Neural cell (in vitro differentiated cells): ENCODE measurements at regions not wholly inside any gene's neighbourhood (a gene's known extent, or its start where the extent isn't known, plus 50 kb on each side); places are given as distances from the start of the nearest gene placed in this dataset.

Experiments
- H2AFZ ChIP-seq: fragments of 200-600, 300-800 bp; sonication (generic), shearing (Covaris generic); 2 replicates; pipeline ENCODE4 v1.6.0; 2014; ENCODE audit warnings: low read depth, mild to moderate bottlenecking, antibody characterized with exemption, low read length, moderate library complexity
- H3F3A ChIP-seq: fragments of 200-600 bp; shearing (Covaris generic); 2 replicates; pipeline ENCODE4 v1.6.1; 2016; ENCODE audit warnings: mild to moderate bottlenecking, moderate library complexity, mixed read lengths, antibody characterized with exemption, low read length; ENCODE audit not compliant: insufficient read depth, poor library complexity, severe bottlenecking
- H3K27ac ChIP-seq: fragments of 200-600, 300-800 bp; sonication (generic), shearing (Covaris generic); 2 replicates; pipeline ENCODE4 v1.5.1; 2014; ENCODE audit warnings: mild to moderate bottlenecking, low read length, moderate library complexity
- H3K27me3 ChIP-seq: fragments of 300-800, 200-600 bp; sonication (generic), shearing (Covaris generic); 2 replicates; pipeline ENCODE4 v1.6.0; 2014; ENCODE audit warnings: mild to moderate bottlenecking, low read depth, low read length, moderate library complexity; ENCODE audit not compliant: insufficient read depth
- H3K36me3 ChIP-seq: fragments of 300-800, 200-600 bp; sonication (generic), shearing (Covaris generic); 2 replicates; pipeline ENCODE4 v1.5.1; 2014; ENCODE audit warnings: mild to moderate bottlenecking, antibody characterized with exemption, low read length, moderate library complexity; ENCODE audit not compliant: insufficient read depth
- H3K4me2 ChIP-seq: fragments of 300-800, 200-600 bp; sonication (generic), shearing (Covaris generic); 2 replicates; pipeline ENCODE4 v1.6.0; 2014; ENCODE audit warnings: mild to moderate bottlenecking, low read length
- H3K4me3 ChIP-seq: fragments of 300-800, 200-600 bp; sonication (generic), shearing (Covaris generic); 2 replicates; pipeline ENCODE4 v1.5.1; 2014; ENCODE audit warnings: mild to moderate bottlenecking, low read length, moderate library complexity
- H3K79me2 ChIP-seq: fragments of 200-600 bp; shearing (Covaris generic); replicated peaks from 2 replicates; pipeline ENCODE4 v1.6.0; 2014; ENCODE audit warnings: mild to moderate bottlenecking, low read length, moderate library complexity; ENCODE audit not compliant: insufficient read depth
- H3K9ac ChIP-seq: fragments of 300-800, 200-600 bp; sonication (generic), shearing (Covaris generic); 2 replicates; pipeline ENCODE4 v1.6.1; 2016; ENCODE audit warnings: mild to moderate bottlenecking, low read length, mixed read lengths
- H3K9me2 ChIP-seq: fragments of 200-600 bp; shearing (Covaris generic); 2 replicates; pipeline ENCODE4 v1.6.1; 2016; ENCODE audit warnings: mild to moderate bottlenecking, low read length, mixed read lengths; ENCODE audit not compliant: insufficient read depth
- H3K9me3 ChIP-seq: fragments of 200-600, 300-800 bp; sonication (generic), shearing (Covaris generic); 2 replicates; pipeline ENCODE4 v1.6.1; 2016; ENCODE audit warnings: mild to moderate bottlenecking, mixed run types, low read length, moderate library complexity, mixed read lengths
- H4K20me1 ChIP-seq: fragments of 200-600 bp; shearing (Covaris generic); 2 replicates; pipeline ENCODE4 v1.6.1; 2016; ENCODE audit warnings: mild to moderate bottlenecking, mixed run types; ENCODE audit not compliant: insufficient read depth
- CTCF ChIP-seq: fragments of 450-650 bp; IDR thresholded peaks from 2 replicates; pipeline ENCODE4 v1.5.1; 2014; ENCODE audit warnings: antibody characterized with exemption, mild to moderate bottlenecking, moderate library complexity; ENCODE audit not compliant: poor library complexity, severe bottlenecking
- EP300 ChIP-seq: fragments of 450-650 bp; conservative IDR thresholded peaks from 2 replicates; pipeline ENCODE4 v1.6.1; 2014; ENCODE audit warnings: antibody characterized with exemption, mild to moderate bottlenecking, moderate library complexity; ENCODE audit not compliant: poor library complexity, severe bottlenecking
- EZH2 ChIP-seq: fragments of 200-600, 300-800 bp; shearing (Covaris generic), sonication (generic); IDR thresholded peaks from 2 replicates; pipeline ENCODE4 v1.6.1; 2014; ENCODE audit warnings: antibody characterized with exemption, low read length, borderline replicate concordance, mild to moderate bottlenecking; ENCODE audit not compliant: insufficient read depth, poor library complexity, severe bottlenecking
- MXI1 ChIP-seq: fragments of 450-650 bp; conservative IDR thresholded peaks from 2 replicates; pipeline ENCODE4 v1.6.1; 2014; ENCODE audit warnings: antibody characterized with exemption, mild to moderate bottlenecking; ENCODE audit not compliant: poor library complexity, severe bottlenecking
- POLR2AphosphoS5 ChIP-seq: IDR thresholded peaks from 2 replicates; pipeline ENCODE4 v1.6.1; 2012
- RAD21 ChIP-seq: fragments of 450-650 bp; conservative IDR thresholded peaks from 2 replicates; pipeline ENCODE4 v1.6.1; 2014; ENCODE audit warnings: antibody characterized with exemption, mild to moderate bottlenecking, moderate library complexity
- REST ChIP-seq: IDR thresholded peaks from 2 replicates; pipeline ENCODE4 v1.6.1; 2012; ENCODE audit warnings: borderline replicate concordance
- SMC3 ChIP-seq: fragments of 450-650 bp; conservative IDR thresholded peaks from 2 replicates; pipeline ENCODE4 v1.6.1; 2014; ENCODE audit warnings: antibody characterized with exemption, mild to moderate bottlenecking, moderate library complexity; ENCODE audit not compliant: poor library complexity
- TAF1 ChIP-seq: IDR thresholded peaks from 2 replicates; pipeline ENCODE4 v1.6.1; 2012; ENCODE audit warnings: low read depth

- Histone ChIP-seq H3K9ac (no peak overlapping the region), H3K36me3 (no peaks in the 10 kb centered on the region), H3K27me3 (no peaks in the 10 kb centered on the region), H4K20me1 (no peaks in the 10 kb centered on the region), H3K9me2 (no peaks in the 10 kb centered on the region), H3K4me2 (no peak overlapping the region), H3K27ac (no peak overlapping the region), H3K79me2 (no peaks in the 10 kb centered on the region), H3F3A (no peaks in the 10 kb centered on the region), H2AFZ (no peak overlapping the region), H3K9me3 (no peaks in the 10 kb centered on the region), H3K4me3 (no peak overlapping the region)
- TF ChIP-seq CTCF = no peak
- no peak for TF ChIP-seq EZH2
- TF ChIP-seq EP300 = no peak
- TF ChIP-seq MXI1 = no peak
- no peak for TF ChIP-seq RAD21
- no peak for TF ChIP-seq TAF1
- no peak for TF ChIP-seq SMC3
These were observed 54.2 kb downstream of the CRPPA start for GRCh38 chr7:16367115-16367514.

- H3K9ac ChIP-seq = no peak overlapping the region
- no peaks in the 10 kb centered on the region for H3K9me3 ChIP-seq
- TF ChIP-seq CTCF (no peak), POLR2AphosphoS5 (no peak)
- no peaks in the 10 kb centered on the region for H3K36me3 ChIP-seq
- H3K9me2 ChIP-seq = no peaks in the 10 kb centered on the region
- no peaks in the 10 kb centered on the region for H3F3A ChIP-seq
- no peak overlapping the region for H3K4me3 ChIP-seq
- H3K79me2 ChIP-seq = no peaks in the 10 kb centered on the region
- no peak overlapping the region for H2AFZ ChIP-seq
- H3K27ac ChIP-seq = no peak overlapping the region
- H3K4me2 ChIP-seq = no peak overlapping the region
- H4K20me1 ChIP-seq = no peaks in the 10 kb centered on the region
- H3K27me3 ChIP-seq = no peaks in the 10 kb centered on the region
These were observed 55.4 kb downstream of the CRPPA start for GRCh38 chr7:16365952-16366351.

- Histone ChIP-seq H3F3A (no peaks in the 10 kb centered on the region), H4K20me1 (no peaks in the 10 kb centered on the region), H3K9me2 (no peaks in the 10 kb centered on the region), H3K36me3 (no peaks in the 10 kb centered on the region), H2AFZ (no peak overlapping the region), H3K27me3 (no peaks in the 10 kb centered on the region), H3K27ac (no peak overlapping the region), H3K4me2 (no peak overlapping the region), H3K9me3 (no peaks in the 10 kb centered on the region), H3K4me3 (no peak overlapping the region), H3K9ac (no peak overlapping the region), H3K79me2 (no peaks in the 10 kb centered on the region)
- TF ChIP-seq RAD21 (no peak), MXI1 (no peak), TAF1 (no peak), CTCF (no peak), SMC3 (no peak), EZH2 (no peak), EP300 (no peak), REST (no peak), POLR2AphosphoS5 (no peak)
These were observed 56.2 kb downstream of the CRPPA start for GRCh38 chr7:16365177-16365576.
